ENCODE measurements at regions not wholly inside any gene's neighbourhood (a gene's known extent, or its start where the extent isn't known, plus 50 kb on each side); places are given as distances from the start of the nearest gene placed in this dataset.
"Not testable (repeated sequence)": the region's sequence is repeated elsewhere in the genome, so short reads cannot be mapped to it uniquely, and the experiment has no call there.

- H3K36me3 ChIP-seq (ENCODE audit: insufficient read depth, low read length); H3K4me1 ChIP-seq (ENCODE audit: insufficient read depth, low read length, poor library complexity, severe bottlenecking); H3K79me2 ChIP-seq (ENCODE audit: insufficient read depth, low read length); H3F3A ChIP-seq (ENCODE audit: low read depth); H3K27me3 ChIP-seq (ENCODE audit: insufficient read depth, low read length, poor library complexity, severe bottlenecking); H4K20me1 ChIP-seq (ENCODE audit: insufficient read depth, low read length, poor library complexity, severe bottlenecking); H3K9ac ChIP-seq (ENCODE audit: low read depth, low read length, poor library complexity, severe bottlenecking); H3K9me3 ChIP-seq (ENCODE audit: insufficient read depth, low read depth, low read length); H3K9me2 ChIP-seq (replicated peaks; ENCODE audit: low read depth, low read length); H2AFZ ChIP-seq (ENCODE audit: low read length); H3K4me2 ChIP-seq (ENCODE audit: low read depth, low read length, poor library complexity, severe bottlenecking); H3K4me3 ChIP-seq (ENCODE audit: low read length, poor library complexity, severe bottlenecking): not testable (repeated sequence)
Measured at GRCh38 chr2:111376272-111376970, 255.7 kb downstream of the BCL2L11 start.

- not testable (repeated sequence) for H3K27me3 ChIP-seq (ENCODE audit: insufficient read depth, low read length, poor library complexity, severe bottlenecking); H3K36me3 ChIP-seq (ENCODE audit: insufficient read depth, low read length); H3K4me1 ChIP-seq (ENCODE audit: insufficient read depth, low read length, poor library complexity, severe bottlenecking); H3K4me2 ChIP-seq (ENCODE audit: low read depth, low read length, poor library complexity, severe bottlenecking); H3K9me2 ChIP-seq (replicated peaks; ENCODE audit: low read depth, low read length); H3K79me2 ChIP-seq (ENCODE audit: insufficient read depth, low read length); H2AFZ ChIP-seq (ENCODE audit: low read length); H3K4me3 ChIP-seq (ENCODE audit: low read length, poor library complexity, severe bottlenecking); H3K9ac ChIP-seq (ENCODE audit: low read depth, low read length, poor library complexity, severe bottlenecking); H3F3A ChIP-seq (ENCODE audit: low read depth); H3K9me3 ChIP-seq (ENCODE audit: insufficient read depth, low read depth, low read length); H4K20me1 ChIP-seq (ENCODE audit: insufficient read depth, low read length, poor library complexity, severe bottlenecking)
Measured at GRCh38 chr2:111376971-111377352, 256.2 kb downstream of the BCL2L11 start.

- not testable (repeated sequence) for H3K9me3 ChIP-seq (ENCODE audit: insufficient read depth, low read depth, low read length); H4K20me1 ChIP-seq (ENCODE audit: insufficient read depth, low read length, poor library complexity, severe bottlenecking); H3K36me3 ChIP-seq (ENCODE audit: insufficient read depth, low read length); H3K79me2 ChIP-seq (ENCODE audit: insufficient read depth, low read length); H3K27me3 ChIP-seq (ENCODE audit: insufficient read depth, low read length, poor library complexity, severe bottlenecking); H3F3A ChIP-seq (ENCODE audit: low read depth); H3K4me3 ChIP-seq (ENCODE audit: low read length, poor library complexity, severe bottlenecking); H2AFZ ChIP-seq (ENCODE audit: low read length); H3K9me2 ChIP-seq (replicated peaks; ENCODE audit: low read depth, low read length); H3K4me1 ChIP-seq (ENCODE audit: insufficient read depth, low read length, poor library complexity, severe bottlenecking); H3K4me2 ChIP-seq (ENCODE audit: low read depth, low read length, poor library complexity, severe bottlenecking); H3K9ac ChIP-seq (ENCODE audit: low read depth, low read length, poor library complexity, severe bottlenecking)
Measured at GRCh38 chr2:111377386-111377959, 256.8 kb downstream of the BCL2L11 start.

- not testable (repeated sequence) for H3K27me3 ChIP-seq (ENCODE audit: insufficient read depth, low read length, poor library complexity, severe bottlenecking); H3K4me2 ChIP-seq (ENCODE audit: low read depth, low read length, poor library complexity, severe bottlenecking); H3K36me3 ChIP-seq (ENCODE audit: insufficient read depth, low read length); H3K9ac ChIP-seq (ENCODE audit: low read depth, low read length, poor library complexity, severe bottlenecking); H4K20me1 ChIP-seq (ENCODE audit: insufficient read depth, low read length, poor library complexity, severe bottlenecking); H3F3A ChIP-seq (ENCODE audit: low read depth); H3K9me2 ChIP-seq (replicated peaks; ENCODE audit: low read depth, low read length); H3K4me1 ChIP-seq (ENCODE audit: insufficient read depth, low read length, poor library complexity, severe bottlenecking); H2AFZ ChIP-seq (ENCODE audit: low read length); H3K4me3 ChIP-seq (ENCODE audit: low read length, poor library complexity, severe bottlenecking); H3K9me3 ChIP-seq (ENCODE audit: insufficient read depth, low read depth, low read length); H3K79me2 ChIP-seq (ENCODE audit: insufficient read depth, low read length)
Measured at GRCh38 chr2:111378348-111378747, 257.6 kb downstream of the BCL2L11 start.

GRCh38 chr2:111380733-111381439, 260.2 kb downstream of the BCL2L11 start:
- H3F3A ChIP-seq (ENCODE audit: low read depth); H3K4me3 ChIP-seq (ENCODE audit: low read length, poor library complexity, severe bottlenecking); H3K36me3 ChIP-seq (ENCODE audit: insufficient read depth, low read length); H3K9ac ChIP-seq (ENCODE audit: low read depth, low read length, poor library complexity, severe bottlenecking); H4K20me1 ChIP-seq (ENCODE audit: insufficient read depth, low read length, poor library complexity, severe bottlenecking); H3K79me2 ChIP-seq (ENCODE audit: insufficient read depth, low read length); H3K4me2 ChIP-seq (ENCODE audit: low read depth, low read length, poor library complexity, severe bottlenecking); H2AFZ ChIP-seq (ENCODE audit: low read length); H3K4me1 ChIP-seq (ENCODE audit: insufficient read depth, low read length, poor library complexity, severe bottlenecking); H3K9me2 ChIP-seq (replicated peaks; ENCODE audit: low read depth, low read length); H3K27me3 ChIP-seq (ENCODE audit: insufficient read depth, low read length, poor library complexity, severe bottlenecking); H3K9me3 ChIP-seq (ENCODE audit: insufficient read depth, low read depth, low read length): not testable (repeated sequence)

DNA sequence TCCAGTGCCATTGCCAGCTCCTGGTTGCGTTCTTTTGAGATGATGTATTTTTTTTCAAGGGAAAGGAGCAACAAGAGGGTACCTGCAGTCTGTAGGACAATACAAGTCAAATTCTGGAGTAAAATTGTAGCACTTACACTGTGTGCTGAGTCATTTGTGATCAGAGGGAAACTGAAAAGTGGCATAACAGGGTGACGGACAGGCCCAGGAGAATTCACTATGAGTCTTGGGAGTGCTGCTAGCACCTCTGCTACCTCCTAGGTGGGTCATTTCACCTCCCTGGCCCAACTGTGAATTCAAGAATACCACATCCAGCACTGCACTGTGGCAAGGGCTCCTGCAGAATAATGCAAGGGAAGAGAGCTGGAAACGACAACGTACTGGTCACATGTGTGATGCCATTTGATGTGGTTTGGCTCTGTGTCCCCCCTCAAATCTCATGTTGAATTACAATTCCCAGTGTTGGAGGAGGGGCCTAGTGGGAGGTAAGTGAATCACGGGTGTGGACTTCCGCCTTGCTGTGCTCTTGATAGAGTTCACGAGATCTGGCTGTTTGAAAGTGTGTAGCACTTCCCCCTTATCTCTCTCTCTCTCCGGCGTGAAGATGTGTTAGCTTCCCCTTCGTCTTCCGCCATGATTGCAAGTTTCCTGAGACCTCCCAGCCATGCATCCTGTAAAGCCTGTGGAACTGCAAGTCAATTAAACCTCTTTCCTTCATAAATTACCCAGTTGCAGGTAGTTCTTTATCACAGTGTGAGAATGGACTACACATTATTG, 261.0 kb downstream of the BCL2L11 start:
- H4K20me1 ChIP-seq (ENCODE audit: insufficient read depth, low read length, poor library complexity, severe bottlenecking); H3K9ac ChIP-seq (ENCODE audit: low read depth, low read length, poor library complexity, severe bottlenecking); H3K9me2 ChIP-seq (replicated peaks; ENCODE audit: low read depth, low read length); H3K79me2 ChIP-seq (ENCODE audit: insufficient read depth, low read length); H3K27me3 ChIP-seq (ENCODE audit: insufficient read depth, low read length, poor library complexity, severe bottlenecking); H3K4me2 ChIP-seq (ENCODE audit: low read depth, low read length, poor library complexity, severe bottlenecking); H3K4me3 ChIP-seq (ENCODE audit: low read length, poor library complexity, severe bottlenecking); H3F3A ChIP-seq (ENCODE audit: low read depth); H3K9me3 ChIP-seq (ENCODE audit: insufficient read depth, low read depth, low read length); H2AFZ ChIP-seq (ENCODE audit: low read length); H3K36me3 ChIP-seq (ENCODE audit: insufficient read depth, low read length); H3K4me1 ChIP-seq (ENCODE audit: insufficient read depth, low read length, poor library complexity, severe bottlenecking): not testable (repeated sequence)

- H3F3A ChIP-seq (ENCODE audit: low read depth); H3K9me3 ChIP-seq (ENCODE audit: insufficient read depth, low read depth, low read length); H3K79me2 ChIP-seq (ENCODE audit: insufficient read depth, low read length); H3K9me2 ChIP-seq (replicated peaks; ENCODE audit: low read depth, low read length); H2AFZ ChIP-seq (ENCODE audit: low read length); H3K36me3 ChIP-seq (ENCODE audit: insufficient read depth, low read length); H3K4me3 ChIP-seq (ENCODE audit: low read length, poor library complexity, severe bottlenecking); H3K4me1 ChIP-seq (ENCODE audit: insufficient read depth, low read length, poor library complexity, severe bottlenecking); H3K27me3 ChIP-seq (ENCODE audit: insufficient read depth, low read length, poor library complexity, severe bottlenecking); H3K9ac ChIP-seq (ENCODE audit: low read depth, low read length, poor library complexity, severe bottlenecking); H3K4me2 ChIP-seq (ENCODE audit: low read depth, low read length, poor library complexity, severe bottlenecking); H4K20me1 ChIP-seq (ENCODE audit: insufficient read depth, low read length, poor library complexity, severe bottlenecking): not testable (repeated sequence)
Measured at GRCh38 chr2:111382507-111382906, 261.8 kb downstream of the BCL2L11 start.
